ENCODE measurements at regions not wholly inside any gene's neighbourhood (a gene's known extent, or its start where the extent isn't known, plus 50 kb on each side); places are given as distances from the start of the nearest gene placed in this dataset.

DNA sequence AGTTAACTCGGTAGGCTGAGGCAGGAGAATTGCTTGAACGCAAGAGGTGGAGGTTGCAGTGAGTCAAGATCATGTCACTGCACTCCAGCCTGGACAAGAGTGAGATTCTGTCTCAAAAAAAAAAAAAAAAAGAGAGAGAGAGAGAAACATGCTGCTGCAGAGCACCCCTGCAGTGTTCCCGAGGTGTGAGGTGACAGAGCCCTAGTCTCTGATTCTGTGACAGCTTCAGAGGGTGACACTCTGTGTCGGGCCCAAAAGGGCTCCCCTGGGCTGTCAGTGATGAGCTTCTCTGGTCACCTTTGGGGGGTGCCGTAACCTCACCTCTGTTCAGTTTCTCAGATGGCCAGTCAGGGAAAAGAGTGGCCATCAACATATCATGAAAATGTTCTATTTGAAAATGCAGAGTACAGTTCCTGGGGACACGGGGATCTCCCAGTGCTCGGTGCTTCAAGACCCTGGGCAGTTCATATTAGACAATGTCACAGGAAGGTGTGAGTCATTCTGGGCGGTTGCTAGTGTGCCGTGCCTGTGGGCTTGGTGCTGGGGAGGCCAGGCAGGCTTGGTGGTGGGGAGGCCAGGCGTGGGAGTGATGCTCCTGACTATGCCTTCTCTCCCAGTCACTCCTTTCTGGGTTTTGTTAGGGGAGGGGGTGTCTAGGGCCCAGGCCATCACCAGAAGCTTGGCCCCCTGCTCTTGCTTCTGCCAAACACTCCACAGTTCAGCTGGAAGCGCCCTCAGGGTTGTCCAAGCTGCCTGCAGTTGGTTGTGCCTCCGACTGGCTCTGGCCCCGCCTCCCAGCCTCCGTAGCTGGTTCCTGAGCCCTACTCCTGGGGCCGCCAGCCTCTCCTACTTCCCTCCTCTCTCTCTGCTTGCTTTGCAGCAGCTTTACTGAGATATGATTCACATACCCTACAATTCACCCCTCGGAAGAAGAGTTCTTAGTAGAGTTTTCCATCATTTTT lies 52.5 kb upstream of the CLDN5 start (continued):
- TF ChIP-seq, protein P1, sequence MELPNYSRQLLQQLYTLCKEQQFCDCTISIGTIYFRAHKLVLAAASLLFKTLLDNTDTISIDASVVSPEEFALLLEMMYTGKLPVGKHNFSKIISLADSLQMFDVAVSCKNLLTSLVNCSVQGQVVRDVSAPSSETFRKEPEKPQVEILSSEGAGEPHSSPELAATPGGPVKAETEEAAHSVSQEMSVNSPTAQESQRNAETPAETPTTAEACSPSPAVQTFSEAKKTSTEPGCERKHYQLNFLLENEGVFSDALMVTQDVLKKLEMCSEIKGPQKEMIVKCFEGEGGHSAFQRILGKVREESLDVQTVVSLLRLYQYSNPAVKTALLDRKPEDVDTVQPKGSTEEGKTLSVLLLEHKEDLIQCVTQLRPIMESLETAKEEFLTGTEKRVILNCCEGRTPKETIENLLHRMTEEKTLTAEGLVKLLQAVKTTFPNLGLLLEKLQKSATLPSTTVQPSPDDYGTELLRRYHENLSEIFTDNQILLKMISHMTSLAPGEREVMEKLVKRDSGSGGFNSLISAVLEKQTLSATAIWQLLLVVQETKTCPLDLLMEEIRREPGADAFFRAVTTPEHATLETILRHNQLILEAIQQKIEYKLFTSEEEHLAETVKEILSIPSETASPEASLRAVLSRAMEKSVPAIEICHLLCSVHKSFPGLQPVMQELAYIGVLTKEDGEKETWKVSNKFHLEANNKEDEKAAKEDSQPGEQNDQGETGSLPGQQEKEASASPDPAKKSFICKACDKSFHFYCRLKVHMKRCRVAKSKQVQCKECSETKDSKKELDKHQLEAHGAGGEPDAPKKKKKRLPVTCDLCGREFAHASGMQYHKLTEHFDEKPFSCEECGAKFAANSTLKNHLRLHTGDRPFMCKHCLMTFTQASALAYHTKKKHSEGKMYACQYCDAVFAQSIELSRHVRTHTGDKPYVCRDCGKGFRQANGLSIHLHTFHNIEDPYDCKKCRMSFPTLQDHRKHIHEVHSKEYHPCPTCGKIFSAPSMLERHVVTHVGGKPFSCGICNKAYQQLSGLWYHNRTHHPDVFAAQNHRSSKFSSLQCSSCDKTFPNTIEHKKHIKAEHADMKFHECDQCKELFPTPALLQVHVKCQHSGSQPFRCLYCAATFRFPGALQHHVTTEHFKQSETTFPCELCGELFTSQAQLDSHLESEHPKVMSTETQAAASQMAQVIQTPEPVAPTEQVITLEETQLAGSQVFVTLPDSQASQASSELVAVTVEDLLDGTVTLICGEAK (IDR thresholded peaks at IDR 0.05), result no peak
- TF ChIP-seq, protein P1 (CRISPR knock-in tag; IDR thresholded peaks at IDR 0.05), result peak; percentile 57; the same call in 1 of the 2 replicates
- TF ChIP-seq ETV1 (tag; conservative IDR thresholded peaks at IDR 0.05; ENCODE audit: low read depth) (0 out of 2 replicates have a peak, but pooled peaks have one; percentile 6), PHF21A (IDR thresholded peaks at IDR 0.05; ENCODE audit: borderline replicate concordance, low read depth) (no peak), MCM5 (IDR thresholded peaks at IDR 0.05; ENCODE audit: low read depth) (no peak), ZC3H8 (IDR thresholded peaks at IDR 0.05) (no peak), EWSR1 (IDR thresholded peaks at IDR 0.05; ENCODE audit: borderline replicate concordance, low read depth, partially characterized antibody) (no peak), DPF2 (IDR thresholded peaks at IDR 0.05) (peak; percentile 40), PTBP1 (IDR thresholded peaks at IDR 0.05; ENCODE audit: low read depth, low read length) (no peak), ZNF311 (CRISPR knock-in tag; IDR thresholded peaks at IDR 0.05) (no peak), HNRNPUL1 (IDR thresholded peaks at IDR 0.05; ENCODE audit: low read length) (no peak)
- TF ChIP-seq, protein P2, sequence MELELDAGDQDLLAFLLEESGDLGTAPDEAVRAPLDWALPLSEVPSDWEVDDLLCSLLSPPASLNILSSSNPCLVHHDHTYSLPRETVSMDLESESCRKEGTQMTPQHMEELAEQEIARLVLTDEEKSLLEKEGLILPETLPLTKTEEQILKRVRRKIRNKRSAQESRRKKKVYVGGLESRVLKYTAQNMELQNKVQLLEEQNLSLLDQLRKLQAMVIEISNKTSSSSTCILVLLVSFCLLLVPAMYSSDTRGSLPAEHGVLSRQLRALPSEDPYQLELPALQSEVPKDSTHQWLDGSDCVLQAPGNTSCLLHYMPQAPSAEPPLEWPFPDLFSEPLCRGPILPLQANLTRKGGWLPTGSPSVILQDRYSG (tag; conservative IDR thresholded peaks at IDR 0.05; ENCODE audit: low read depth), result no peak
- TF ChIP-seq, protein P3, sequence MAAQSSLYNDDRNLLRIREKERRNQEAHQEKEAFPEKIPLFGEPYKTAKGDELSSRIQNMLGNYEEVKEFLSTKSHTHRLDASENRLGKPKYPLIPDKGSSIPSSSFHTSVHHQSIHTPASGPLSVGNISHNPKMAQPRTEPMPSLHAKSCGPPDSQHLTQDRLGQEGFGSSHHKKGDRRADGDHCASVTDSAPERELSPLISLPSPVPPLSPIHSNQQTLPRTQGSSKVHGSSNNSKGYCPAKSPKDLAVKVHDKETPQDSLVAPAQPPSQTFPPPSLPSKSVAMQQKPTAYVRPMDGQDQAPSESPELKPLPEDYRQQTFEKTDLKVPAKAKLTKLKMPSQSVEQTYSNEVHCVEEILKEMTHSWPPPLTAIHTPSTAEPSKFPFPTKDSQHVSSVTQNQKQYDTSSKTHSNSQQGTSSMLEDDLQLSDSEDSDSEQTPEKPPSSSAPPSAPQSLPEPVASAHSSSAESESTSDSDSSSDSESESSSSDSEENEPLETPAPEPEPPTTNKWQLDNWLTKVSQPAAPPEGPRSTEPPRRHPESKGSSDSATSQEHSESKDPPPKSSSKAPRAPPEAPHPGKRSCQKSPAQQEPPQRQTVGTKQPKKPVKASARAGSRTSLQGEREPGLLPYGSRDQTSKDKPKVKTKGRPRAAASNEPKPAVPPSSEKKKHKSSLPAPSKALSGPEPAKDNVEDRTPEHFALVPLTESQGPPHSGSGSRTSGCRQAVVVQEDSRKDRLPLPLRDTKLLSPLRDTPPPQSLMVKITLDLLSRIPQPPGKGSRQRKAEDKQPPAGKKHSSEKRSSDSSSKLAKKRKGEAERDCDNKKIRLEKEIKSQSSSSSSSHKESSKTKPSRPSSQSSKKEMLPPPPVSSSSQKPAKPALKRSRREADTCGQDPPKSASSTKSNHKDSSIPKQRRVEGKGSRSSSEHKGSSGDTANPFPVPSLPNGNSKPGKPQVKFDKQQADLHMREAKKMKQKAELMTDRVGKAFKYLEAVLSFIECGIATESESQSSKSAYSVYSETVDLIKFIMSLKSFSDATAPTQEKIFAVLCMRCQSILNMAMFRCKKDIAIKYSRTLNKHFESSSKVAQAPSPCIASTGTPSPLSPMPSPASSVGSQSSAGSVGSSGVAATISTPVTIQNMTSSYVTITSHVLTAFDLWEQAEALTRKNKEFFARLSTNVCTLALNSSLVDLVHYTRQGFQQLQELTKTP (IDR thresholded peaks at IDR 0.05; ENCODE audit: low read depth in 1 of 2, partially characterized antibody in 2 of 2), result no peak
